ENCODE measurements at regions not wholly inside any gene's neighbourhood (a gene's known extent, or its start where the extent isn't known, plus 50 kb on each side); places are given as distances from the start of the nearest gene placed in this dataset.
A peak's percentile ranks its signal among the peaks of the same experiment; 100 is the strongest.

DNA sequence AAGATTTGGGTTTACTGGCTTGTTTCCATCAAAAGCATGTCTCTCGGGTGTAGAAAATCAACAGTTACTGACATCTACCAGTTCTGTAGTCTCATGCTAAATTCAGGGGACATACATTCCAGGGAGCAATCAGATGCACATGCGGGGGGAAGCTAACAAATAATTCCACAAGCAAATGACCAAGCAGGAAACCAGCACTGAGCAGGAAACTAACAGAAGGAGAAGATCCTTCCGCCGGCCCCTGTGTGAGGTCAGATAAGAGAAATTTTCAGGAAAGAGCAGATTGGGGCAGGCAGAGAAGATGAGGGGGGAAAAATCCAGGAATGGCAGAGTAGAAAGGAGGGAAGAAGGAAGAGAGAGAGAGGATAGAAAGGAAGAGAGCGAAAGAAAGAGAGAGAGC, 127.6 kb upstream of the TMCC3 start:
- H3K36me3 ChIP-seq (ENCODE audit: low read depth): no peaks in the 10 kb centered on the region
- H3K4me1 ChIP-seq (ENCODE audit: low read depth): no peaks in the 10 kb centered on the region
- H3K9me3 ChIP-seq: no peaks in the 10 kb centered on the region
- intact Hi-C loops (cut with DNase I, micrococcal nuclease): no loop called here
- no peak for DNase-seq
- no peak for ATAC-seq
- no peak overlapping the region for H3K4me3 ChIP-seq
- TF ChIP-seq, protein P1, sequence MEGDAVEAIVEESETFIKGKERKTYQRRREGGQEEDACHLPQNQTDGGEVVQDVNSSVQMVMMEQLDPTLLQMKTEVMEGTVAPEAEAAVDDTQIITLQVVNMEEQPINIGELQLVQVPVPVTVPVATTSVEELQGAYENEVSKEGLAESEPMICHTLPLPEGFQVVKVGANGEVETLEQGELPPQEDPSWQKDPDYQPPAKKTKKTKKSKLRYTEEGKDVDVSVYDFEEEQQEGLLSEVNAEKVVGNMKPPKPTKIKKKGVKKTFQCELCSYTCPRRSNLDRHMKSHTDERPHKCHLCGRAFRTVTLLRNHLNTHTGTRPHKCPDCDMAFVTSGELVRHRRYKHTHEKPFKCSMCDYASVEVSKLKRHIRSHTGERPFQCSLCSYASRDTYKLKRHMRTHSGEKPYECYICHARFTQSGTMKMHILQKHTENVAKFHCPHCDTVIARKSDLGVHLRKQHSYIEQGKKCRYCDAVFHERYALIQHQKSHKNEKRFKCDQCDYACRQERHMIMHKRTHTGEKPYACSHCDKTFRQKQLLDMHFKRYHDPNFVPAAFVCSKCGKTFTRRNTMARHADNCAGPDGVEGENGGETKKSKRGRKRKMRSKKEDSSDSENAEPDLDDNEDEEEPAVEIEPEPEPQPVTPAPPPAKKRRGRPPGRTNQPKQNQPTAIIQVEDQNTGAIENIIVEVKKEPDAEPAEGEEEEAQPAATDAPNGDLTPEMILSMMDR (IDR thresholded peaks at IDR 0.05): no peak

DNA sequence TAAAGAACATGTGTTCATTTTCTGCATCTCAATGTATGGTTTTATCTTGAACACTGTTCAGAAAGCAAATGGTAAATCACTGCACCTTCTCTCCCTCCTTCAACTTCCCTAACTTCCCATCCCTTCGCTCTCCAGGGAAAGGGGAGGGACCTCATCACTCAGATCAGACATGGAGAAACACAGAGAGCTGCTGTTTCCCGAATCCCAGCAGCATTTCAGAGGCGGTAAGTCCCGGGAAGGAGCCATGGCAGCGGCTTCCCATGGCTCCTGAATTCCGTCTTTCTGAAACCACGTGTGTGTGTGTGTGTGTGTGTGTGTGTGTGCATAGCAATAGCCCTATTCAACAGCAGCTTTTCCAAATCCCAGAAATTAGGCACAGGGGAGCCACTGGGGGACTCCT, 125.4 kb upstream of the TMCC3 start:
- Histone ChIP-seq H3K4me1 (ENCODE audit: low read depth) (peaks cover 2% of the 10 kb centered on the region), H3K4me3 (no peak overlapping the region), H3K9me3 (no peaks in the 10 kb centered on the region), H3K36me3 (ENCODE audit: low read depth) (no peaks in the 10 kb centered on the region)
- TF ChIP-seq, protein P1 (IDR thresholded peaks at IDR 0.05): no peak
- ATAC-seq: no peak
- intact Hi-C loops (cut with DNase I, micrococcal nuclease): no loop called here
- DNase-seq: no peak

DNA sequence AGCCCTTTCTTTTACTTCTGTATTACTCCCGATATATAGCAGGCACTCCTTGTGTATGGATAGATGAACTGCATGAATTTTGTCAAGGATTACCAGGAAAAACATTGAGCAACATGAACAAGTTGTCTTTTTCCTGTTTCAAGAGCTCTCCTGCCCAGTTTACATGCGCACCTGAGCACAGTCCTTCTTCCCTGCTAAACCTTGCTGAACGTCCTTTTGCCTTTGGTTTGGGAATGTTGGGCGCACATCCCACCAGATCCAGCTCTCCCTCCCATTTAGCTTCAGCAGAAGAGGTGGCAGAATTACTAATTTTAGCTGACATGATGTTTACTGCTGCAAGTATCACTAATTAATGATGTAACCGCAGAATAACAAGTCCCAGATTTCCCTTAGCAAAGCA, 121.4 kb upstream of the TMCC3 start:
- no peaks in the 10 kb centered on the region for H3K36me3 ChIP-seq (ENCODE audit: low read depth)
- DNase-seq: no peak
- H3K4me3 ChIP-seq: no peak overlapping the region
- ATAC-seq: no peak
- H3K9me3 ChIP-seq: no peaks in the 10 kb centered on the region
- intact Hi-C loops (cut with DNase I, micrococcal nuclease): no loop called here
- H3K4me1 ChIP-seq (ENCODE audit: low read depth): peaks cover 25% of the 10 kb centered on the region
- TF ChIP-seq, protein P1 (IDR thresholded peaks at IDR 0.05): no peak

DNA sequence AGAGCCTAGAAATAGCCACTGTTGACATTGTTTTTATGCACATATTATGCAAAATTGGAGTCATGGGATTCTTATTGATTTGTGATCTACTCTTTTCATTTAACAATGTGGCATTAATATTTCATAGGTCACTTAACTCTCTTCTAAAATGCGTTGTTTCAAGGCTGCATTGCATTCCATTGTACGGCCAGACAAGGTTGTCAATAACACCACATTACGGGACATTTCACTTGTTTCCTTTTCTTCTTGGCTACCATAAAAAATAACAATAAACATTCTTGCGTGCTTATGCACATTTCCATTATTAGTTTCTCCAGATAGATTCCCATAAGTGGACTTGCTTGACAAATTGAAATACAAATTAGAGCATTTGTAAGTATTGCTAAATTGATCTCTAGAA, 120.8 kb upstream of the TMCC3 start:
- H3K4me1 ChIP-seq (ENCODE audit: low read depth): peaks cover 25% of the 10 kb centered on the region
- DNase-seq (no peak), ATAC-seq (no peak)
- no peaks in the 10 kb centered on the region for H3K9me3 ChIP-seq
- H3K36me3 ChIP-seq (ENCODE audit: low read depth): no peaks in the 10 kb centered on the region
- no peak overlapping the region for H3K4me3 ChIP-seq
- TF ChIP-seq, protein P1 (IDR thresholded peaks at IDR 0.05): no peak
- intact Hi-C loops (cut with DNase I, micrococcal nuclease): no loop called here

DNA sequence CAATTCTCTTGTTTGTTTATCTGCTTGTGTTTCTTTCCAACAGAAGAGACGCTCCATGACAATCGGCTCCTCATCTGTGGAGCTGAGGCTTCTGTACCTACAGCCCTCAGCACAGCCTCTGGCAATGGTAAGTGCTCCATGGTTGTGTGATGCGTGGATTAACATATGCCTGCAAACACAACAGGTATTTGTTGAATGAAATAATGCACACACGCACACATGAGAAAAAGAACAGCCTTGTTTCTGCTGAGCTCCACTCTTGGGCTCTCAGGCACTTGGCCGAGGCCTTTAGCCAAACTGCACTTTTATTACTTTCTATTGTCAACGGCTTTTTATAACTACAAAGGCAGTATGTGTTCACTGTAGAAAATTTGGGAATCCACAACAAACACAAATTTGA, 120.4 kb upstream of the TMCC3 start:
- H3K36me3 ChIP-seq (ENCODE audit: low read depth): no peaks in the 10 kb centered on the region
- TF ChIP-seq, protein P1 (IDR thresholded peaks at IDR 0.05): no peak
- DNase-seq: peak in 1 of 3 donors; percentile 35
- H3K4me3 ChIP-seq: no peak overlapping the region
- no peaks in the 10 kb centered on the region for H3K9me3 ChIP-seq
- H3K4me1 ChIP-seq (ENCODE audit: low read depth): peaks cover 25% of the 10 kb centered on the region
- intact Hi-C loops (cut with DNase I, micrococcal nuclease): no loop called here
- peak; percentile 44 for ATAC-seq
